HK-2 (cell line): ENCODE measurements at regions not wholly inside any gene's neighbourhood (a gene's known extent, or its start where the extent isn't known, plus 50 kb on each side); places are given as distances from the start of the nearest gene placed in this dataset.

Experiments
- DNase-seq: peaks from one replicate; pipeline ENCODE4 v3.0.0-alpha.2; 2018; ENCODE audit not compliant: unreplicated experiment

- DNase-seq: no peak
Observed at GRCh38 chr7:106484562-106484961, 176.4 kb downstream of the CCDC71L start.

GRCh38 chr7:106482091-106482490 lies 178.9 kb downstream of the CCDC71L start:
- DNase-seq: no peak

GRCh38 chr7:106480616-106481031 lies 180.3 kb downstream of the CCDC71L start:
- DNase-seq: no peak

GRCh38 chr7:106480161-106480579 lies 180.8 kb downstream of the CCDC71L start:
- DNase-seq: no peak

GRCh38 chr7:106476751-106477150 lies 184.2 kb downstream of the CCDC71L start:
- no peak for DNase-seq

- DNase-seq: no peak
Observed at GRCh38 chr7:106472741-106473140, 188.0 kb upstream of the NAMPT start.

GRCh38 chr7:106471686-106472440 lies 187.1 kb upstream of the NAMPT start:
- no peak for DNase-seq

GRCh38 chr7:106471021-106471420 lies 186.2 kb upstream of the NAMPT start:
- no peak for DNase-seq

- DNase-seq: no peak
Observed at GRCh38 chr7:106466867-106467266, 182.1 kb upstream of the NAMPT start.

GRCh38 chr7:106465704-106466468 lies 181.1 kb upstream of the NAMPT start:
- no peak for DNase-seq

- no peak for DNase-seq
Observed at GRCh38 chr7:106464651-106465050, 179.9 kb upstream of the NAMPT start.

GRCh38 chr7:106463851-106464611 lies 179.2 kb upstream of the NAMPT start:
- DNase-seq: no peak

- DNase-seq: no peak
Observed at GRCh38 chr7:106462914-106463482, 178.2 kb upstream of the NAMPT start.

- no peak for DNase-seq
Observed at GRCh38 chr7:106462365-106462859, 177.6 kb upstream of the NAMPT start.

GRCh38 chr7:106460792-106461254 lies 176.0 kb upstream of the NAMPT start:
- no peak for DNase-seq

- DNase-seq: no peak
Observed at GRCh38 chr7:106459397-106460072, 174.8 kb upstream of the NAMPT start.

GRCh38 chr7:106457678-106458077 lies 172.9 kb upstream of the NAMPT start:
- DNase-seq: no peak

GRCh38 chr7:106456329-106456728 lies 171.5 kb upstream of the NAMPT start:
- DNase-seq: no peak

GRCh38 chr7:106452031-106452851 lies 167.5 kb upstream of the NAMPT start:
- DNase-seq: no peak

- DNase-seq: no peak
Observed at GRCh38 chr7:106451171-106451570, 166.4 kb upstream of the NAMPT start.
